ENCODE measurements at regions not wholly inside any gene's neighbourhood (a gene's known extent, or its start where the extent isn't known, plus 50 kb on each side); places are given as distances from the start of the nearest gene placed in this dataset.

- 93 to 94% methylated on average over 25 of the region's 25 CpGs for WGBS, 2 donors
- no peak overlapping the region for H3K4me3 ChIP-seq (ENCODE audit: low read depth in 1 of 2, low read length in 2 of 2)
Measured at GRCh38 chr11:130598433-130598832, 150.0 kb downstream of the ADAMTS15 start.

GRCh38 chr11:130599073-130599654 lies 150.7 kb downstream of the ADAMTS15 start:
- no peaks in the 10 kb centered on the region for H3K36me3 ChIP-seq (ENCODE audit: control insufficient read depth in 2 of 2, insufficient read depth in 2 of 2, low read length in 1 of 2)
- whole genome bisulfite sequencing, 2 donors: 87% methylated on average over 4 of the region's 4 CpGs
- H3K27me3 ChIP-seq (ENCODE audit: control insufficient read depth in 1 of 2, insufficient read depth in 2 of 2, low read length in 2 of 2): no peaks in the 10 kb centered on the region
- no peaks in the 10 kb centered on the region for H3K9me3 ChIP-seq (ENCODE audit: control insufficient read depth in 2 of 2, insufficient read depth in 1 of 2, low read depth in 1 of 2, low read length in 1 of 2)
- H3K27ac ChIP-seq (ENCODE audit: low read depth in 2 of 2, low read length in 1 of 2): no peak overlapping the region
- no peak overlapping the region for H3K4me3 ChIP-seq (ENCODE audit: low read depth in 1 of 2, low read length in 2 of 2)
- peaks cover 3 to 4% of the 10 kb centered on the region in 2 donors for H3K4me1 ChIP-seq (ENCODE audit: control insufficient read depth in 2 of 2, insufficient read depth in 2 of 2, low read length in 1 of 2)

More at GRCh38 chr11:130598433-130598832, 150.0 kb downstream of the ADAMTS15 start:
- no peak overlapping the region for H3K27ac ChIP-seq (ENCODE audit: low read depth in 2 of 2, low read length in 1 of 2)
- H3K4me1 ChIP-seq (ENCODE audit: control insufficient read depth in 2 of 2, insufficient read depth in 2 of 2, low read length in 1 of 2): peaks cover 3 to 4% of the 10 kb centered on the region in 2 donors
- H3K27me3 ChIP-seq (ENCODE audit: control insufficient read depth in 1 of 2, insufficient read depth in 2 of 2, low read length in 2 of 2): no peaks in the 10 kb centered on the region
- H3K36me3 ChIP-seq (ENCODE audit: control insufficient read depth in 2 of 2, insufficient read depth in 2 of 2, low read length in 1 of 2): no peaks in the 10 kb centered on the region
- H3K9me3 ChIP-seq (ENCODE audit: control insufficient read depth in 2 of 2, insufficient read depth in 1 of 2, low read depth in 1 of 2, low read length in 1 of 2): no peaks in the 10 kb centered on the region

DNA sequence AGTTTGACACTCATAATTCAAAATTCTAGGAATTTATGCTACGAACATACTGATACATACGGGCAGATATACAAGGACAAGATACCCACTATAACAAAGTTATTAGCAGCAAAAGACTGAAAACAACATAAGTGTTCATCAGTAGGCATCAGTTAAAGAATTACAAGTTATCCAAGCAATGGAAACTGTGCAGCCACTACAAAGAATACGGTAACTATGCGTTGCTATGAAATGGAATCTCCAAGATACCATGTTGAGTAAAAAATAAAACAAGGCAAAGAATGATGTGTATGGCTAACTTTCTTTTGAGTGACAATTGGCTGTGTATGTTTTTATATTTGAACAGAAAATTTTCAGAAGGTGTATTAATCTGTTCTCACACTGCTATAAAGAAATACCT lies 151.7 kb downstream of the ADAMTS15 start:
- no peaks in the 10 kb centered on the region for H3K9me3 ChIP-seq (ENCODE audit: control insufficient read depth in 2 of 2, insufficient read depth in 1 of 2, low read depth in 1 of 2, low read length in 1 of 2)
- peaks cover 3 to 4% of the 10 kb centered on the region in 2 donors for H3K4me1 ChIP-seq (ENCODE audit: control insufficient read depth in 2 of 2, insufficient read depth in 2 of 2, low read length in 1 of 2)
- WGBS, 2 donors: 70 to 86% methylated on average over 4 of the region's 4 CpGs
- no peaks in the 10 kb centered on the region for H3K36me3 ChIP-seq (ENCODE audit: control insufficient read depth in 2 of 2, insufficient read depth in 2 of 2, low read length in 1 of 2)
- H3K27me3 ChIP-seq (ENCODE audit: control insufficient read depth in 1 of 2, insufficient read depth in 2 of 2, low read length in 2 of 2): no peaks in the 10 kb centered on the region
- no peak overlapping the region for H3K27ac ChIP-seq (ENCODE audit: low read depth in 2 of 2, low read length in 1 of 2)
- H3K4me3 ChIP-seq (ENCODE audit: low read depth in 1 of 2, low read length in 2 of 2): no peak overlapping the region

GRCh38 chr11:130600616-130601015 lies 152.2 kb downstream of the ADAMTS15 start:
- peak overlapping the region in 1 of 2 donors; percentile 26 for H3K27ac ChIP-seq (ENCODE audit: low read depth in 2 of 2, low read length in 1 of 2)
- 59 to 67% methylated on average over 5 of the region's 5 CpGs for WGBS, 2 donors

GRCh38 chr11:130601141-130601540 lies 152.7 kb downstream of the ADAMTS15 start:
- Histone ChIP-seq H3K36me3 (ENCODE audit: control insufficient read depth in 2 of 2, insufficient read depth in 2 of 2, low read length in 1 of 2) (no peaks in the 10 kb centered on the region), H3K27me3 (ENCODE audit: control insufficient read depth in 1 of 2, insufficient read depth in 2 of 2, low read length in 2 of 2) (no peaks in the 10 kb centered on the region), H3K27ac (ENCODE audit: low read depth in 2 of 2, low read length in 1 of 2) (peak overlapping the region in 1 of 2 donors; percentile 43), H3K4me1 (ENCODE audit: control insufficient read depth in 2 of 2, insufficient read depth in 2 of 2, low read length in 1 of 2) (peaks cover 3 to 4% of the 10 kb centered on the region in 2 donors), H3K4me3 (ENCODE audit: low read depth in 1 of 2, low read length in 2 of 2) (no peak overlapping the region), H3K9me3 (ENCODE audit: control insufficient read depth in 2 of 2, insufficient read depth in 1 of 2, low read depth in 1 of 2, low read length in 1 of 2) (no peaks in the 10 kb centered on the region)
- 43 to 47% methylated on average over 8 of the region's 8 CpGs for WGBS, 2 donors

More at GRCh38 chr11:130600616-130601015, 152.2 kb downstream of the ADAMTS15 start:
- Histone ChIP-seq H3K4me1 (ENCODE audit: control insufficient read depth in 2 of 2, insufficient read depth in 2 of 2, low read length in 1 of 2) (peaks cover 3 to 4% of the 10 kb centered on the region in 2 donors), H3K36me3 (ENCODE audit: control insufficient read depth in 2 of 2, insufficient read depth in 2 of 2, low read length in 1 of 2) (no peaks in the 10 kb centered on the region), H3K4me3 (ENCODE audit: low read depth in 1 of 2, low read length in 2 of 2) (no peak overlapping the region), H3K9me3 (ENCODE audit: control insufficient read depth in 2 of 2, insufficient read depth in 1 of 2, low read depth in 1 of 2, low read length in 1 of 2) (no peaks in the 10 kb centered on the region), H3K27me3 (ENCODE audit: control insufficient read depth in 1 of 2, insufficient read depth in 2 of 2, low read length in 2 of 2) (no peaks in the 10 kb centered on the region)

DNA sequence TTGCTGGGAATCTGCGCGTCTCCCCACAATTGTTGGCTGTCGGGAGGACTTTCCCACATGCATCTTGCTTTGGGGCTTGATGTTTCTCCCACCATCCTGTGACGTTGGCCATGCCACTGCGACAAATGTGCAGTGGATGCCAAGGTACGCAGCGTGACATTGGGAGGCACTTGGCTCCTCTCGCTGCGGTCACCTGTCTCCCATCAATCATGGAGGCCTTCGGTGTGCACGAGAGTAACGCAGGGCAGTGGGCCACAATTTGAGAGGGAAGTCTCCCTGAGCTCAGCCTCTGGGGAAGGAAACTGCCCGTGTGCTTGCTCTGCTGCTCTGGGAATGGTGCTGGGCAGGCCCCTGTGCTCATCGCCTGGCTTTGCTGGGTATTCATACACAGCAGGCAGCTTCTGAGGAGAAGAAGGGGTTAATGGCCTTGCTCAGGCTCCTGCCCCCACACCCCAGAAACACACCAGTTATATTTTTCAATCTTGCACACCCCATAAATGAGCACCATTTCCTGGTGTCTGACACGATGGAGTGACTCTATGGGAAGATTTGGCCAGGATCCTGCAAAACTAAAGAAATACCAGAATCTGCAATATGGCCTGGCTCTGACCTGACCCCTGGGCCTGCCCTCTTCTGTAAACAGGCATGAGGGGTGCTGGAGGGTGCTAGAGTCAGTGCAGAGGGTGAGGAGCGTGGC lies 153.5 kb downstream of the ADAMTS15 start:
- Histone ChIP-seq H3K27me3 (ENCODE audit: control insufficient read depth in 1 of 2, insufficient read depth in 2 of 2, low read length in 2 of 2) (no peaks in the 10 kb centered on the region), H3K4me1 (ENCODE audit: control insufficient read depth in 2 of 2, insufficient read depth in 2 of 2, low read length in 1 of 2) (peaks cover 3 to 4% of the 10 kb centered on the region in 2 donors), H3K27ac (ENCODE audit: low read depth in 2 of 2, low read length in 1 of 2) (peak overlapping the region in 1 of 2 donors; percentile 26), H3K9me3 (ENCODE audit: control insufficient read depth in 2 of 2, insufficient read depth in 1 of 2, low read depth in 1 of 2, low read length in 1 of 2) (no peaks in the 10 kb centered on the region), H3K36me3 (ENCODE audit: control insufficient read depth in 2 of 2, insufficient read depth in 2 of 2, low read length in 1 of 2) (no peaks in the 10 kb centered on the region), H3K4me3 (ENCODE audit: low read depth in 1 of 2, low read length in 2 of 2) (no peak overlapping the region)
- 87 to 89% methylated on average over 16 of the region's 16 CpGs for WGBS, 2 donors

DNA sequence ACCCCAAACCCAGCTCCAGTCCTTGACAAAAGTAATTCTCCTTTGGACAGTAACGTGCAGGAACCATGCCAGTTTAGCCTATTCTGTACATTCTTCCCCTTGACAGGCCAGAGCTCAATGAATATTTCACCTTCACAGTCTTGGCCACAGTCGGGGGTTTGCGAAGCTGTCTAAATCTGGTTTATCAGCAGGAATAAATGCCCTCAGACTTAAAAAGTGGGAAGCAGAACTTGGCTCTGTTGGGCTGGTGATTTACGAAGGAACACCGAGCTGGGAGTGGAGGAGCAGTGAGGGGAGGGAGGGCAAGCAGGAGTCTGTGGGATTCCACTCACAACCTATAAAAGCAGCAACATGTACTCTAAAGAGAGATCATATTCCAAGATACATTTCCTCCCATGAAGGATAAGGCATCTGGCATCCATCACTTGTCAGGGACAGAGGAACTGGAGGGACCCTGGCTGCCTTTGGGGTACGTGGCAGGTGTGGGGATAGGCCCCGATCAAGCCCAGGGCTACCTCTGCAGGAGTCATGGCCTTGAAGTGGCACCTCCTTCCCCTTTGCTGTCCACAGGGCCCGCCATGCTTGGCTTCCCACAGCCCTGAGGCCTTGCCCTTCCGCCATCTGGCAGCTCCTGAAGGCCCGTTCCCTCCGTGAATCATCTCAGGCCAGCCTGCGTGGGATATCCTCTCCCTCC lies 154.3 kb downstream of the ADAMTS15 start:
- Histone ChIP-seq H3K4me3 (ENCODE audit: low read depth in 1 of 2, low read length in 2 of 2) (no peak overlapping the region), H3K36me3 (ENCODE audit: control insufficient read depth in 2 of 2, insufficient read depth in 2 of 2, low read length in 1 of 2) (no peaks in the 10 kb centered on the region), H3K4me1 (ENCODE audit: control insufficient read depth in 2 of 2, insufficient read depth in 2 of 2, low read length in 1 of 2) (peaks cover 3 to 4% of the 10 kb centered on the region in 2 donors), H3K27ac (ENCODE audit: low read depth in 2 of 2, low read length in 1 of 2) (no peak overlapping the region), H3K27me3 (ENCODE audit: control insufficient read depth in 1 of 2, insufficient read depth in 2 of 2, low read length in 2 of 2) (no peaks in the 10 kb centered on the region), H3K9me3 (ENCODE audit: control insufficient read depth in 2 of 2, insufficient read depth in 1 of 2, low read depth in 1 of 2, low read length in 1 of 2) (no peaks in the 10 kb centered on the region)
- WGBS, 2 donors: 77 to 85% methylated on average over 12 of the region's 12 CpGs

GRCh38 chr11:130603335-130603906 lies 155.0 kb downstream of the ADAMTS15 start:
- peaks cover 3 to 4% of the 10 kb centered on the region in 2 donors for H3K4me1 ChIP-seq (ENCODE audit: control insufficient read depth in 2 of 2, insufficient read depth in 2 of 2, low read length in 1 of 2)
- no peaks in the 10 kb centered on the region for H3K36me3 ChIP-seq (ENCODE audit: control insufficient read depth in 2 of 2, insufficient read depth in 2 of 2, low read length in 1 of 2)
- no peaks in the 10 kb centered on the region for H3K27me3 ChIP-seq (ENCODE audit: control insufficient read depth in 1 of 2, insufficient read depth in 2 of 2, low read length in 2 of 2)
- WGBS, 2 donors: 67 to 85% methylated on average over 7 of the region's 7 CpGs
- no peak overlapping the region for H3K4me3 ChIP-seq (ENCODE audit: low read depth in 1 of 2, low read length in 2 of 2)
- no peaks in the 10 kb centered on the region for H3K9me3 ChIP-seq (ENCODE audit: control insufficient read depth in 2 of 2, insufficient read depth in 1 of 2, low read depth in 1 of 2, low read length in 1 of 2)
- no peak overlapping the region for H3K27ac ChIP-seq (ENCODE audit: low read depth in 2 of 2, low read length in 1 of 2)

GRCh38 chr11:130604606-130605005 lies 156.2 kb downstream of the ADAMTS15 start:
- Histone ChIP-seq H3K4me3 (ENCODE audit: low read depth in 1 of 2, low read length in 2 of 2) (no peak overlapping the region), H3K27ac (ENCODE audit: low read depth in 2 of 2, low read length in 1 of 2) (no peak overlapping the region), H3K27me3 (ENCODE audit: control insufficient read depth in 1 of 2, insufficient read depth in 2 of 2, low read length in 2 of 2) (no peaks in the 10 kb centered on the region), H3K4me1 (ENCODE audit: control insufficient read depth in 2 of 2, insufficient read depth in 2 of 2, low read length in 1 of 2) (peaks cover 3 to 4% of the 10 kb centered on the region in 2 donors), H3K36me3 (ENCODE audit: control insufficient read depth in 2 of 2, insufficient read depth in 2 of 2, low read length in 1 of 2) (no peaks in the 10 kb centered on the region), H3K9me3 (ENCODE audit: control insufficient read depth in 2 of 2, insufficient read depth in 1 of 2, low read depth in 1 of 2, low read length in 1 of 2) (no peaks in the 10 kb centered on the region)
- 77% methylated on average over 1 of the region's 1 CpG for WGBS, 2 donors

Data from esophagus (tissue), 2 donors.